Pancreas (tissue), 10 donors: ENCODE measurements at regions not wholly inside any gene's neighbourhood (a gene's known extent, or its start where the extent isn't known, plus 50 kb on each side); places are given as distances from the start of the nearest gene placed in this dataset.

Source experiments
- ATAC-seq, 4 donors: fragments of 200-7000 bp; cut with Tn5 transposase; one replicate each; pipeline versions ENCODE4 v1.8.0 to v1.9.1; 2020; ENCODE audit warnings: mild to moderate bottlenecking in 4 of 4, moderate library complexity in 4 of 4
- DNase-seq, 6 donors: peaks; one replicate each; pipeline ENCODE4 v3.0.0-alpha.2; 2020
- FAIRE-seq: peaks from 2 replicates; lab custom pipeline; 2012; peaks lifted over from hg19 to GRCh38; lab: Jason Lieb, UNC
- H3K27ac ChIP-seq, 4 donors: fragments of 200-600 bp; sonication (generic); 1 replicate in 3 of 4; 2 replicates in 1 of 4; pipeline versions ENCODE4 v1.5.0 to v1.8.0; 2020
- H3K27me3 ChIP-seq, 4 donors: fragments of 200-600 bp; one replicate each; pipeline ENCODE4 v1.8.0; 2021
- H3K36me3 ChIP-seq, 3 donors: fragments of 200-600 bp; sonication (generic) in 1 of 3; one replicate each; pipeline versions ENCODE4 v1.5.0 to v1.8.0; 2020 to 2021
- H3K4me1 ChIP-seq, 3 donors: fragments of 200-600 bp; one replicate each; pipeline ENCODE4 v1.8.0; 2021
- H3K4me3 ChIP-seq, 4 donors: fragments of 200-600 bp; sonication (generic) in 2 of 4; one replicate each; pipeline versions ENCODE4 v1.5.0 to v1.8.0; 2020 to 2021
- H3K9me3 ChIP-seq, 4 donors: fragments of 200-600 bp; one replicate each; pipeline ENCODE4 v1.8.0; 2021
- CTCF ChIP-seq, 4 donors: fragments of 200-600 bp; sonication (generic) in 3 of 4; IDR thresholded peaks; one replicate each; pipeline versions ENCODE4 v1.5.0 to v1.8.0; 2021; ENCODE audit warnings: antibody characterized with exemption in 4 of 4
- WGBS, 2 donors: extraction: QIAGEN DNeasy Blood & Tissue Kit; methylation state at CpG; one replicate each; pipeline ENCODE4 v1.1.7; 2013; 5-methylcytosine and 5-hydroxymethylcytosine counted together
- intact Hi-C, 3 donors: fragments of 100-400 bp; cut with DNase I; formaldehyde crosslinking; loops; one replicate each; pipeline versions ENCODE4 v1.11.1 to v1.14.2; 2022
- donor health status: healthy with polysubstance abuse.
- donor health status: DM: no; HTN: no; CAD: no; lungs with moderate emphysema.
- donor health status: DM: no; HTN: no; CAD: no.
- donor health status: control.
- donor health status: control.
- donor health status: Bipolar disorder and iron deficiency.
- donor health status: DM: yes; HTN: yes; CAD: no.
- donor health status: DM: no; HTN: no; CAD: no.
- donor health status: DM: no; HTN: no; CAD: no.
- donor health status: DM: yes; HTN: yes; CAD: no.

GRCh38 chr13:36750046-36750445 lies 69.0 kb upstream of the RFXAP start:
- Histone ChIP-seq H3K27me3 (no peaks in the 10 kb centered on the region), H3K4me1 (no peaks in the 10 kb centered on the region), H3K9me3 (no peaks in the 10 kb centered on the region), H3K36me3 (no peaks in the 10 kb centered on the region), H3K4me3 (no peak overlapping the region), H3K27ac (no peak overlapping the region)
- ATAC-seq (no peak), DNase-seq (no peak), FAIRE-seq (no peak)
- intact Hi-C loops = no loop called here
- TF ChIP-seq CTCF (IDR thresholded peaks at IDR 0.05) = no peak
- WGBS, 2 donors = 73 to 74% methylated on average over 5 of the region's 5 CpGs

- DNase-seq (no peak), ATAC-seq (no peak), FAIRE-seq (no peak)
- Histone ChIP-seq H3K9me3 (no peaks in the 10 kb centered on the region), H3K4me3 (no peak overlapping the region), H3K27me3 (no peaks in the 10 kb centered on the region), H3K4me1 (no peaks in the 10 kb centered on the region), H3K36me3 (no peaks in the 10 kb centered on the region), H3K27ac (no peak overlapping the region)
- TF ChIP-seq CTCF (IDR thresholded peaks at IDR 0.05) = no peak
- intact Hi-C loops = no loop called here
- WGBS, 2 donors = 58 to 75% methylated on average over 3 of the region's 3 CpGs
Observed at GRCh38 chr13:36750461-36750860, 68.6 kb upstream of the RFXAP start.

- TF ChIP-seq CTCF (IDR thresholded peaks at IDR 0.05) = no peak
- no peak for ATAC-seq
Observed at GRCh38 chr13:36750946-36751345, 68.1 kb upstream of the RFXAP start.

GRCh38 chr13:36752673-36753072 lies 66.3 kb upstream of the RFXAP start:
- Histone ChIP-seq H3K36me3 (no peaks in the 10 kb centered on the region), H3K4me1 (no peaks in the 10 kb centered on the region), H3K9me3 (no peaks in the 10 kb centered on the region), H3K27ac (no peak overlapping the region), H3K27me3 (no peaks in the 10 kb centered on the region), H3K4me3 (no peak overlapping the region)
- WGBS, 2 donors = 48 to 65% methylated on average over 2 of the region's 2 CpGs
- no peak for ATAC-seq
- intact Hi-C loops = no loop called here
- no peak for TF ChIP-seq CTCF (IDR thresholded peaks at IDR 0.05)
- no peak for DNase-seq
- FAIRE-seq = no peak

More at GRCh38 chr13:36750946-36751345, 68.1 kb upstream of the RFXAP start:
- FAIRE-seq (no peak), DNase-seq (no peak)
- Histone ChIP-seq H3K4me1 (no peaks in the 10 kb centered on the region), H3K27ac (no peak overlapping the region), H3K36me3 (no peaks in the 10 kb centered on the region), H3K9me3 (no peaks in the 10 kb centered on the region), H3K27me3 (no peaks in the 10 kb centered on the region), H3K4me3 (no peak overlapping the region)
- intact Hi-C loops = no loop called here

GRCh38 chr13:36753176-36753575 lies 65.8 kb upstream of the RFXAP start:
- DNase-seq (no peak), FAIRE-seq (no peak), ATAC-seq (no peak)
- intact Hi-C loops = no loop called here
- Histone ChIP-seq H3K4me1 (no peaks in the 10 kb centered on the region), H3K27ac (no peak overlapping the region), H3K36me3 (no peaks in the 10 kb centered on the region), H3K4me3 (no peak overlapping the region), H3K9me3 (no peaks in the 10 kb centered on the region), H3K27me3 (no peaks in the 10 kb centered on the region)
- no peak for TF ChIP-seq CTCF (IDR thresholded peaks at IDR 0.05)
